Right hindlimb (tissue), 1 donor: ENCODE measurements at regions not wholly inside any gene's neighbourhood (a gene's known extent, or its start where the extent isn't known, plus 50 kb on each side); places are given as distances from the start of the nearest gene placed in this dataset.
"Not testable (repeated sequence)": the region's sequence is repeated elsewhere in the genome, so short reads cannot be mapped to it uniquely, and the experiment has no call there.

Experiments
- DNase-seq: peaks from one replicate; pipeline ENCODE4 v3.0.0-alpha.2; 2018

GRCh38 chr7:52777051-52777822 lies 258.2 kb upstream of the POM121L12 start:
- no peak for DNase-seq

GRCh38 chr7:52775876-52776275 lies 259.6 kb upstream of the POM121L12 start:
- no peak for DNase-seq

- DNase-seq = no peak
Observed at GRCh38 chr7:52771177-52771576, 264.3 kb upstream of the POM121L12 start.

GRCh38 chr7:52764492-52765169 lies 270.8 kb upstream of the POM121L12 start:
- no peak for DNase-seq

- DNase-seq = peak; percentile 64
Observed at GRCh38 chr7:52758356-52758755, 277.1 kb upstream of the POM121L12 start.

GRCh38 chr7:52753855-52754254 lies 281.6 kb upstream of the POM121L12 start:
- DNase-seq = no peak

GRCh38 chr7:52752891-52753290 lies 282.5 kb upstream of the POM121L12 start:
- no peak for DNase-seq

GRCh38 chr7:52749880-52750279 lies 285.6 kb upstream of the POM121L12 start:
- DNase-seq = no peak

- no peak for DNase-seq
Observed at GRCh38 chr7:52747817-52748216, 287.6 kb upstream of the POM121L12 start.

GRCh38 chr7:52741670-52742290 lies 293.7 kb upstream of the POM121L12 start:
- no peak for DNase-seq

- no peak for DNase-seq
Observed at GRCh38 chr7:52735656-52736055, 299.8 kb upstream of the POM121L12 start.

GRCh38 chr7:52728683-52729082 lies 306.8 kb upstream of the POM121L12 start:
- DNase-seq = not testable (repeated sequence)

- no peak for DNase-seq
Observed at GRCh38 chr7:52727632-52728031, 307.8 kb upstream of the POM121L12 start.

- no peak for DNase-seq
Observed at GRCh38 chr7:52726986-52727385, 308.4 kb upstream of the POM121L12 start.

GRCh38 chr7:52726493-52726892 lies 308.9 kb upstream of the POM121L12 start:
- no peak for DNase-seq

- no peak for DNase-seq
Observed at GRCh38 chr7:52723606-52724005, 311.8 kb upstream of the POM121L12 start.

- no peak for DNase-seq
Observed at GRCh38 chr7:52720856-52721255, 314.6 kb upstream of the POM121L12 start.

GRCh38 chr7:52719677-52720076 lies 315.8 kb upstream of the POM121L12 start:
- DNase-seq = no peak

- no peak for DNase-seq
Observed at GRCh38 chr7:52715701-52716100, 319.7 kb upstream of the POM121L12 start.

GRCh38 chr7:52712938-52713337 lies 322.5 kb upstream of the POM121L12 start:
- no peak for DNase-seq

GRCh38 chr7:52711951-52712350 lies 323.5 kb upstream of the POM121L12 start:
- DNase-seq = no peak

GRCh38 chr7:52708846-52709245 lies 326.6 kb upstream of the POM121L12 start:
- no peak for DNase-seq

GRCh38 chr7:52705768-52706167 lies 329.7 kb upstream of the POM121L12 start:
- no peak for DNase-seq

- no peak for DNase-seq
Observed at GRCh38 chr7:52700349-52700748, 335.1 kb upstream of the POM121L12 start.
